OCI-LY1 (cell line): ENCODE measurements at regions not wholly inside any gene's neighbourhood (a gene's known extent, or its start where the extent isn't known, plus 50 kb on each side); places are given as distances from the start of the nearest gene placed in this dataset.

ENCODE experiments used
- CTCF ChIP-seq: fragments of 200-600 bp; sonication (generic), shearing (Covaris generic); IDR thresholded peaks from 2 replicates; pipeline ENCODE4 v1.5.1; 2017; ENCODE audit warnings: mild to moderate bottlenecking, antibody characterized with exemption, low read length, moderate library complexity, mixed read lengths
- EZH2 ChIP-seq: fragments of 200-600 bp; sonication (generic), shearing (Covaris generic); IDR thresholded peaks from 2 replicates; pipeline ENCODE4 v1.8.0; 2017; ENCODE audit warnings: borderline replicate concordance, mixed run types, mild to moderate bottlenecking, antibody characterized with exemption, low read length, moderate library complexity, mixed read lengths

- TF ChIP-seq CTCF (no peak), EZH2 (no peak)
Measured at GRCh38 chr2:36074008-36074407, 281.6 kb upstream of the CRIM1 start.
